GM21367 (cell line): ENCODE measurements at regions not wholly inside any gene's neighbourhood (a gene's known extent, or its start where the extent isn't known, plus 50 kb on each side); places are given as distances from the start of the nearest gene placed in this dataset.
A peak's percentile ranks its signal among the peaks of the same experiment; 100 is the strongest.

Experiments
- ATAC-seq: cut with Tn5 transposase; IDR thresholded peaks from one replicate; pipeline ENCODE4 v1.9.1; 2021; ENCODE audit not compliant: unreplicated experiment

DNA sequence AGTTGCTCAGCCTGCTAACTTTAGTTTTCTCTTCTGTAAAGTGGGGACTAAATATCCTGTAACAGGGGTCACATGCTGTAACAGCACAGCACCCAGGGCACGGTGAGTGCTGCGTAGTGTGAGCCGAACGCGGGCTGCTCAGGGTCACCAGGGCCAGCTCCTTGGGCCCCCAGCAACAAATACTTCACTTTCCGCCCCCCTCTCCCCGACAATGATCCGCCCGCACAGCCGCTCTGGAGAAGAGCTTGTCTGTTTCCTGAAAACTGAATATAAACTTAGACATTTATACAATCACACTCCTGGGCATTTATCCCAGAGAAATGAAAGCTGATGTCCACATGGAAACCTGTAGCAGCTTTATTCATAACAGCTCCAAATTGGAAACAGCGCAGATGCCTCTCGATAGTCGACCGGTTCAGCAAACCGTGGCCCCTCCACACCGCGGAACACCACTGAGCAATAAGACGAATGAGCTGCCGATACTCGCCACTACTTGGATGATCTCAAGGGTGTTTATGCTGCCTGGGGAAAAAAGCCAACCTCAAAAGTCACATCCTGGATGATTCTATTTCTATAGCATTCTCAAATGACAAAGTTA, 267.2 kb downstream of the PARN start:
- no peak for ATAC-seq

DNA sequence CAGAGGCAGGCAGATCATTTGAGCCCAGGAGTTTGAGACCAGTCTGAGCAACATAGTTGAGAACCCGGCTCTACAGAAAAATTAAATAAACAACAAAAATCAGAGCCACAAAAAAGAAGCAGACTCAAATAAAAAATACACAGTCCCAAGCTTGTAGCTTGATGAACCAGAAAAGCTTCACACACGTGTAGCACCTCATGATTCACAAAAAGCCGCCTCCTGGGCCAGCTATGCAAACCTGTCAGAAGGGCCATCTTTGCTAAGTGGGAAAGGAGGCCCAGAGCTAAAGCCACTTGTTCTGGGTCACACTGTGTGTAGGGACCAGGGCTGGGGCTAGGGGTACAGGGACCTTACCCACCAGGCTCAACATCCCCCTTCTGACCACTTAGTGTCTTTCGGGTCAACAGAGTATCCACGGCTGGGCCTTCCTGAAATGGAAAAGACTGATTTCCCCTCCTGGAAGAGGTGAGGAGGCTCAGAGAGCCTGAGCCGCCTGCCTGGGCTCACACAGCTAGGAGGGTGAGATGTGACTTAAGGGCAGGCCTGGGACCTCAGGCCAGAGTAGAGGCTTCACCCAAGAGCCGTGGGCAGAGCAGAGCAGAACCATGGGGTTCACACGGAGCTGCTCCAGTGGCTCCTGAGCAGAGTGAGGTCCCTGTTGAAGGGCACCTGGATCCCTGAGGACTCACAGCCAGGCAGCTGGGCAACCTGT, 269.6 kb downstream of the PARN start:
- ATAC-seq: no peak

DNA sequence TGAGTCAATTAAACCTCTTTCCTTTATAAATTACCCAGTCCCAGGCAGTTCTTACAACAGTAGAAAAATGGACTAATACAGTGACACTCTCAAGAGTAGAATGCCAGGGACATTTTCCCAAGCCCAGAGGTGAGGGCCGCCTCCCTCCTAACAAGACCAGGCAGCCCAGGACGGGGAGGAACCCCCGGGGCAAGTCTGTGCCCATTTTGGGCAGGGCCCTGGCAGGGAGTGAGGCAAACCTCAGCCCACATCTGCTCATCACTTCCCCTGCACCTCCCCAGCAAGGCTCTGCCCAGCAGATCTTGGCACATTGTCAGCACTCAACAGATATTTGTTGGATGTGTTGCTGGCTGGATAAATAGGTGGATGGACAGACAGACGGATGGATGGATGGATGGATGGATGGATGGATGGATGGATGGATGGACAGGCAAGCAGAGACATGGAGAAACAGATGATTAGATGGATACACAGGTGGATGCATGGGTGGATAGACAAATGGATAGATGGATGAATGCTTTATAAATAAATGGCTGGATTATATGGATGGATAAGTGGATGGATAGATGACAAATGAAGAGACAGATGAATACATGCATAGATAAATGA, 271.3 kb downstream of the PARN start:
- no peak for ATAC-seq

DNA sequence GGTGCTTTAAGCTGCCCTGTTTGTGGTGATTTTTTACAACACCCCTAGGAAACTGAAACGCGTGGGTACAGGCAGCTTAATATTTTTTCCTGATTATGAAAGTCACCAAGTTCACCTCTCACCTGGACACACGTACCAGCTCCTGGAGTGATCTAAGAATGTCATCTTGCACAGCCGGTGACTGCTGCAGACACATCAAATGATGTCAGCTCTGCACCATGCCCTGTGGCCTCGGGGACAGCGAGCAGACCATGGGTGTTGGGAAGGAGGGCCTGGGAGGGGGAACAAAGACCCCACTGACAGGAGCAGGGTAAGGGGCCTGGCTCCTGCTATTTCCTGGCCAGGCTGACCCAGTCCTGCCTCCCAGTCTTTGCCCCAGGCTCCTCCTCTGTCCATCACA, 272.7 kb downstream of the PARN start:
- no peak for ATAC-seq

DNA sequence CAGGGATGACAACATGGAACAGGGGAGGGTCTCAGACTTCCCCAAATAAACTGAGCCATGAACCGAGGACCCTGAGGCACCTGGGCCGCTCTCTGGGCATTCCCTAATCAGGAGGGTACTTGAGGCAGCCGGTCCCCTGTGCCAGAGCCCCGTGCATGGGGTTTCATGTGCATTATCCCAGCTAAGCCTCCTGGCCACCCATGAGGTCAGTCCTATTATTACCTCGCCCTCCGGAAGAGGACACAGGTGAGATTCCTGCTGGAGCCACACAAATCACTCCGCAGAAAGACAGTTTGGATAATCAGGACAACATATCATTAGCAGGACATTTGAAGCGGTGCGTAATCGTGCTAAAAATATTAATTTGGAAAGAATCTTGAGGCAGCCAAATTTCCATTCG, 274.0 kb downstream of the PARN start:
- no peak for ATAC-seq

DNA sequence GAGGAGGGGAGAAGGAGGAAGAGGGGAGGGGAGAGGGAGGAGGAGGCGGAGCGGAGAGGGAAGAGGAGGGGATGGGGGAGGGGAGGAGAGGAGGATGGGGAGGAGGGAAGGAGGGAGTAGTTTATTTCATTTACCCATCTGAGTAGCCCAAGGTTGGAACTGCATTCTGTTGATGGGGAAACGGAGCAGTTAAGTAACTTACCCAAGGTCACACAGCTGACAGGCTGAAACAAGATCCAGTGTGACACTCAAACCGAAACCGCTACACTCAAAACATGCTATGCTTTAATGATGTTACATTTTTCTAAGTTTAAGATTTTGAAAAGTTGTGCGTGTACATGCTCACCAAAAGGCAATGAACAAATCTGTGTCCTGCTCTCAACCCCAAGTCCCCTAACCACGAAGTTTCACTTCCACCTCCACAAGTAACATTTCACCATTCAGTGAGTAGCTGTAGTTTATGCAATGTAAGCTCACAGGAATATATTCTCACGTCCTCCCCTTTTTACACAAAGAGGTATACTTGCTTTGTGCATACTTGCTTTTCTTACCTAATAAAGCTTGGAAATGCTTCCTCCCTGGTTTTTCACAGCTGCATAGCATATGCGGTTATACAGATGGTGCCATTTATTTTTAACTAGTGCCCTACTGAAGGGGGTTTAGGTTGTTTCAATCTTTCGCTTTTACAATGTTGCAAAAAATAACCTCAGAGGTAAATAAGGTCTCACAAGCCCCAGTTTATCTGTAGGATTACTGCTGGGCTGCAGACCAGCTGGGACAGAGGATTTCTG, 275.3 kb downstream of the PARN start:
- peak; percentile 82 for ATAC-seq

DNA sequence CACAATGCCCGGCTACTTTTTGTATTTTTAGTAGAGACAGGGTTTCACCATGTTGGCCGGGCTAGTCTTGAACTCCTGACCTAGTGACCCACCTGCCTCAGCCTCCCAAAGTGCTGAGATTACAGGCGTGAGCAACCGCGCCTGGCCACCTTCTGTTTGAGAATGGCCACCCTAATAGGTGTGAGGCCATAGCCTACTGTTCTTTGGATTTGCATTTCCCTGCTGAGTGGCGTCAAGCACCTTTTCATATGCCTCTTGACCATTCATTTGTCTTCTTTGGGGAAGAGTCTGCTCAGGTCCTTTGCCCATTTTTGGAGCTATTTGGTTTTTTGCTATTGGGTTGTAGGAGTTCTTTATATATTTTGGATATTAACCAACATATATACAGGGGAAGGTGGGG, 276.7 kb downstream of the PARN start:
- no peak for ATAC-seq

DNA sequence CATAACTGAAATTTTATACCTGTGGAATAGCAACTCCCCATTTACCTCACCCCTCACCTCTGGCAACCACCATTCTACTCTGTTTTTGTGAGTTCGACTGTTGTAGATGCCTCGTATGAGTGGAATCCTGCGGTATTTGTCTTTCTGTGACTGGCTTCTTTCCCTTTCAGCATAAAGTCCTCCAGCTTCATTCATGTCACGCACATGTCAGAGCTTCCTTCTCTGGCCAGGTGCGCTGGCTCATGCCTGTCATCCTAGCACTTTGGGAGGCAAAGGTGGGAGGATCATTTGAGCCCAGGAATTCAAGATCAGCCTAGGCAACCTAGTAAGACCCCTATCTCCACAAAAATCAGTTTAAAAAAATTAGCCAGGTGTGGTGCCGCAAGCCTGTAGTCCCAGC, 278.4 kb downstream of the PARN start:
- ATAC-seq: no peak

DNA sequence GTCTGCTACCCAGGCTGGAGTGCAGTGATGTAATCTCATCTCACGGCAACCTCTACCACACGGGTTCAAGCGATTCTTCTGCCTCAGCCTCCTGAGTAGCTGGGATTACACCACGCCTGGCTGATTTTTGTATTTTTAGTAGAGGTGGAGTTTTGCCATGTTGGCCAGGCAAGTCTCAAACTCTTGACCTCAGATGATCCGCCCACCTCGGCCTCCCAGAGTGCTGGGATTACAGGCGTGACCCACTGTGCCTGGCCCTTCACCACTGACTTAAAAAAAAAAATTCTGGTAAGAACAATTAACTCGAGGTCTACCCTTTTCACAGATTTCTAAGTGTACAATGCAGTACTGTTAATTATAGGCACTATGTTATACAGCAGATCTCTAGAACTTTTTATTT, 279.4 kb downstream of the PARN start:
- ATAC-seq: no peak

DNA sequence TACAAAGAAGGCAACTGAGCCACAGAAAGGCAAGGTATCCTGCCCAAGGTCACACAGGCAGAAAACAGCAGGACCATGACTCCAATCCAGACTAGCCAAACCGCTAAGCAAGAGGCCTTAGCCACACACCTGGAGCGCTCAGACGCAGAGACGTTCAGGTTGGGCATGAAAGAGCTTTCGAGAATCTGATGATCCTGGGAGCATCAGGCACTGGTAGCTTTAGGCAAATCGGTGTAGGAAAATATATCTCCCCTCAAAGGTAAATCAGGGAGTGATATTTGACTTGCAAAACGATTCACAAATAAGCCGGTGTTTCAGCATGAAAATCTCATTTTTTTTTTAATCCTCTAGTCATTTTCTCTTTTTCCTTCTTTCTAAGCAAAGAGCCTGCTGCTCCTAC, 279.0 kb downstream of the MRTFB start:
- no peak for ATAC-seq

DNA sequence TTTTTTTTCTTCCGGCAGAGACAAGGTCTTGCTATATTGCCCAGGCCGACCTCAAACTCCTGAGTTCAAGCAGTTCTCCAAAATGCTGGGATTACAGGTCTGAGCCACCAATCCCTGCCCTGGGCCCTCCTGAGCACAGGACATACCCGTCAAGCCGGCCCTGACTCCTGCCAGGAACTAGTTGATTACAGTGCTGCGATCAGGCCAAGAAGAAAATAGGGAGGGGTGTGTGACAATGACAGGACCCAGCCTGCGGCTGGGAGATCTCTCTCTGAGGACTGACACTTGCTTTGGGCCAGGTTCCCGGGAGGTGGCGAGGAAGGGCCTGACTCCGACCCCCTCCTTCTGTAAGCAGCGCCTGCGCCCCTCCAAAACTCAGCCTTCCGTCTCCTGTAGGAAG, 276.6 kb downstream of the MRTFB start:
- no peak for ATAC-seq

DNA sequence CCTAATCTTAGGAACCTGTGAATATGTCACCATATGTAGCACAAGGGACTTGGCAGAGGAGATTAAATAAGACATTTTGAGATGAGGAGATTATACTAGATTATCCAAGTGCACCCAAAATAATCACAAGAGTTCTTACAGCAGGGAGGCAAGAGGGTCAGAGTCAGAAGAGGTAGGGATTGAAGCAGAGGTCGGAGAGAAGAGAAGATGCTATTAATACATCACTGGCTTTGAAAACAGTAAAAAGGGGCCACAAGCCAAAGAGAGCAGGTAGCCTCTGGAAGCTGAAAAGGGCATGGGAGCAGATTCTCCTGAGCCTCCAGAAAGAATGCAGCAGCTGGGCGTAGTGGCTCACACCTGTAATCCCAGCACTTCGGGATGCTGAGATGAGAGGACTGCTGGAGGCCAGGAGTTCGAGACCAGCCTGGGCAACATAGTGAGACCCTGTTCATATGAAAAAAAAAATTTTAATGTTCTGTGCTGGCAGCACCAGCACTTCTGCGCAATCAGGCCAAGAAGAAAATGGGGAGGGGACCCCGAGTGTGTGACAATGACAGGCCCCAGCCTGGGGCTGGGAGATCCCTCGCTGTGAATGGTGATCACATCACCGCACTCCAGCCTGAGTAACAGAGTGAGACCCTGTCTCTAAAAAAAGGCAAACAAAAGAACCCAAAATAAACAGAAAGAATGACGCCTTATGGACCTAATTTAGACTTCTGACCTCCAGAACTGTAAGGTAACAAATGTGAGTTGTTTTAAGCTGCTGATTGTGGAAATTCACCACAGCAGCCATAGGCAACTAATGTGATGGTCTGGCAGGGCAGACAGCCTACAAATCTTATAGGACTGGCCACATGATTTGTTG, 275.4 kb downstream of the MRTFB start:
- no peak for ATAC-seq

DNA sequence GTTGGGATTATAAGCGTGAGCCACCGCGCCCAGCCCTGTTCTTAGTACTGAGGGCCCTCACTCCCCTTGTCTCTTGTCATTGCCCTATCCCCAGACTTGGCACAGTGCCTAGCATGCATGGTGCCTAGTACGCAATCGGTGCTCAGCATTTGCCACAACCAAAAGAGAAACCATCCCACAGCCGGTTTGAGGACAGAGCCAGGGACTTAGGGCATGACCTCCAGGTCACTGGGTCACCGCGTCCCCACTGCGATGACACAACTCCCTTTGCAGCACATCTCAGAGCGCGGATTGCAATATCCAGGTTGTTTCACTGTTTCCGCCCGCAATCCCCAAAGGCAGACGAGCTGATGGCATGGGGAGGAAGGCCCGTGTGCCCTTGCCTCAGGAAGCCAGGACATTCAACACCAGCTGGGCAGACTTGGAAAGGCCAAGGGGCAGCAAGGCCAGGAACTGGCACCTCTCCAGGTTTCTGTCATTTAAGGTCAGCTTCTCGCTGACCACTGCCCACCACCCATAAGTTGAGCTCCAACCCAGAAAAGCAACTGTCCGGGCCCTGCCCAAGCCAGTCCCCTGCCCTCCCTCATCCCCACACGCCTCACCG, 274.5 kb downstream of the MRTFB start:
- ATAC-seq: no peak

DNA sequence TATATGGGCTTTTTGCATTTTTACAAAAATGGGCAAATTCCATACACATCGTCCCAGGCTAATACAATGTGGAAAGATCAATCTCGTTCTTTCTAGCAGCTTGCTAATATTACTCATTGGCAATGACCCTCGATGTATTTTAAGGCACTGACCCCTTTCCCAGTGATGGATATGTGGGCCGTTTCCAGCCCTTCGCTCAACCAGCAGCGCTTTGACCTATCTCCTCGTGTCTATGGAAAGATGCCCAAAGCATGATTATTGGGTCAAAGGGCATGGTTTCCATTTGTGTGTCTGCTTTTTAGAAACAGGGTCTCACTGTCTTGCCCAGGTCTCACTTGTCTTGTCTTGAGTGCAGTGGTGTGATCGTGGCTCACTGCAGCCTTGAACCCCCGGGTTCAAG, 273.8 kb downstream of the MRTFB start:
- ATAC-seq: no peak

DNA sequence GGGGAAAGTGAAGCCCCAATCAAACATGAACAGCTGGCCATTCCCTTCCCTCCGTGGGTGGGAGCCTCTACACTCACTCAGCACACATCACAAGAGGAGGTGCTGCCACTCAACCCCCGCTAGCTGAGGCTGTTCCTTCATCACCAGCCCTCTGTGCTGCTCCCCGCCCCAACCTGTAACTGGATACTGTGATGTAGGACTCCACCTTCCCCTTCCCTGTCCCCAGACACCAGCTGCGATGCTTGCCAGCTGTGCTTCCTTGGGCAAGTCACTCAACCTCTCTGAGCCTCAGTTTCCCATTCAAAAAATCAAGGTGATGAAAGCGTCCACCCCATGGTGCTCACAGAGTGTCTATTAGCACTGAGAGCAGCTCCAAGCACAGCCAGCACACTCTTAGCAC, 273.2 kb downstream of the MRTFB start:
- ATAC-seq: no peak

DNA sequence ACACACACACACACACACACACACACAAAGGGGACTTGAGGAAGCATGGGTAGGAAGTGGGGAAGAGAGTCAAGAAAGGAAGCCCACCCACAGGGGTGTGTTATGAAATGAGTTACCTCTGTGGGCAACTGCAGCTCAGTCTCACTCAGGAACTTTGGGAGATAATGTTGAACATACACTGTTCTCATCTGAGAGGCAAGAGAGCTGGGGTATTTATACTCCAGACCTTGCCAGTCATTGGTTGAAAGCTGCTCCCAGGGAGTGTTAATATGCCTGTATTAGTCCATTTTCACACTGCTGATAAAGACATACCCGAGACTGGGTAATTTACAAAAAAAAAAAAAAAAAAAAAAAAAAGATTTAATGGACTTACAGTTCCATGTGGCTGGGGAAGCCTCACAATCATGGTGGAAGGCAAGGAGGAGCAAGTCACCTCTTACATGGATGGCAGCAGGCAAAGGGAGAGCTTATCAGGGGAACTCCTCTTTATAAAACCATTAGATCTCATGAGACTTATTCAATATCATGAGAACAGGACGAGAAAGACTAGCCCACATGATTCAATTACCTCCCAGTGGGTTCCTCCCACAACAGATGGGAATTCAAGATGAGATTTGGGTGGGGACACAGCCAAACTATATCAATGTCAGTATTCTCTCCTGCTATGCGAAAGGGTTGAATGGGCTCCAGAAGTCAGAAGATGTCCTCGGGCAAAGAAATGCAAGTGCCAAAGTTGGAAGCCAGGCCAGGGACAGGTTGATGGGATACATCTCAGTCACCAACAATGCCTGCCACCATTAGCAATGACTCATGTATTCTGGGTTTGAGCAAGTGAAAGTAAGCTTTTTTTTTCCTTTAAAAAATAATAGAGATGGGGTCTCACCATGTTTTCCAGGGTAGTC, 270.5 kb downstream of the MRTFB start:
- no peak for ATAC-seq

DNA sequence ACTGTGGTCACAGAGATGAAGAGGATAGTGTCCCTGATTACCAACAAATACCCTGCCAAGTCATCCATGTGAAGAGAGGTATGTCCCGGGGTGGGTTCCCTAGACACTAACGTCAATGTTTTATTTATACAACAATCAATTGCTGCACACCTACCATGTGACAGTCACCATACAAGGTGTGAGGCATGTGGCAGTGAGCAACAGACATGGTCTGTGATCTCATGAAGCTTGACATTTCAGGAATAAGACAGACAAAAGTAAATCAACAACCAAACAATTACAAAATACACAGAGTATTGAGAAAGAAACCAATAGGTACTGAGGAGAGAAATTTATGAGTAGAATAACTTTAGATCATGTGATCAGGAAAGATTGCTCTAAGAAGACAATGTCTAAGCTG, 268.6 kb downstream of the MRTFB start:
- ATAC-seq: no peak

DNA sequence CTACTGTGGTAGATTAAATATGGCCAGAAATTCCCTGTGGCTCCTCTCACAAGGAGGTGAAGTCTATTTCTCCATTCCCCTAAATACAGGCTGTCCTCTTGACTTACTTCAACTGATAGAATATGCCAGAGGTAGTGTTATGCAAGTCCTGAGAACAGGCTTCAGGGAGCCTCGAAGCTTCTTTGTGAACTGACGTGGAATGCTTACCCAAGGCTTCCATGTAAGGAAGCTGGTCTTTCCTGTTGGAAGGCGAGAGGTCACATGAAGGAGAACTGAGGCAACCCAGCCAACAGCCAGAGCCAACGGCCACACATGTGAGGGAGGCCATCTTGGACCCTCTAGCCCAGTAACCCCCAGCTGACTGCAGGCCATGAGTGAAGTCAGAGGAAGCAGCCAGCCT, 267.9 kb downstream of the MRTFB start:
- no peak for ATAC-seq

DNA sequence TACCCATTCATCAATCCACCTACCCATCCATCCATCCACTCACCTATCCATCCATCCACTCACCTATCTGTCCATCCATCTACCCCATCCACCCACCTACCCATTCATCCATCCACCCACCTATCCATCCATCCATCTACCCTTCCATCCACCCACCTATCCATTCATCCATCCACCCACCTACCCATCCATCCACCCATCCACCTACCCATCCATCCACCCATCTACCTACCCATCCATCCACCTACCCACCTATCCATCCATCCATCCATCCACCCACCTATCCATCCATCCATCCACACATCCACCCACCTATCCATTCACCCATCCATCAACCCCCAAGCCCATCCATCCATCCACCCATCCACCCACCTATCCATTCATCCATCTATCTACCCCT, 267.1 kb downstream of the MRTFB start:
- no peak for ATAC-seq
